ENCODE measurements at regions not wholly inside any gene's neighbourhood (a gene's known extent, or its start where the extent isn't known, plus 50 kb on each side); places are given as distances from the start of the nearest gene placed in this dataset.

- TF ChIP-seq CTCF (conservative IDR thresholded peaks at IDR 0.05 in 1 of 2, IDR thresholded peaks at IDR 0.05 in 1 of 2; ENCODE audit: low read depth in 1 of 2, low read length in 2 of 2) (no peak), EZH2 (IDR thresholded peaks at IDR 0.05; ENCODE audit: low read length, missing control alignments) (no peak)
Measured at GRCh38 chr1:234533034-234533891, 54.3 kb upstream of the TARBP1 start.

All from fibroblast of lung (primary cell).